ENCODE measurements at regions not wholly inside any gene's neighbourhood (a gene's known extent, or its start where the extent isn't known, plus 50 kb on each side); places are given as distances from the start of the nearest gene placed in this dataset.

DNA sequence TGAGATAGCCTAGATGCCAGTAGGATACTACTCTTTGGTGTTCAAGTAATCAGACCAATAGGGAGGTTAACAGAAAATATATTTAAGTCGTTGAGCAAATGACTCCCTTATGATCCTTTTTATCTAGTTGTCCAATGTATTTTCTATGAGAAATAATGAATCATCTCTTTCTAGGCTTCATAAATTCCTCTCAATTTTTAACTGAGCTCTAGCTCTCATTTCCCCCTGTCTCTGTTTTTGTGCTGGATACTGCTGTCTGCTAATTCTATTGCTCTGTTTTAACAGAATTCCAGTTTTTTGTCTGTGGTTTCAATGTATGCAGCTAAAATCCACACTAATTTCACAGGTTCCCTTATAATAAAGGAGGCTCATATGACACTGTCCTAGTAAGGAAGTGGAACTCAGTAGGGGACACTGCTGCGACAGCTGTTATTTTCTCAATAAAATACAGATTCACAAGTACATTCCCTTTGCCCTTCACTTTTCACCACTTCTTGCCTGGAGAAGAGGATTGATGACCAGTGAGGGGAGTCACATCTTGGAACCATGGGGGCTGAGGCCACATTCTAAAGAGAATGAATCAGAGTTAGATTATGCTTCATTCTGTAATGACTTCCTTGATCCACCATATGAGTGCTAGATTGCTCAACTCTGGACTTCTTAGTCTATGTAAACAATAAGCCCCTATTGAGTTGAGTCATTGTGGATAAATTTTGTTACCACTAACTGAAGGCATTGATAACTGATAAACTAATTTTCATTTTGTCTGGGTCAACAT lies 558.7 kb upstream of the KCNMB2 start:
- no peak for DNase-seq

DNA sequence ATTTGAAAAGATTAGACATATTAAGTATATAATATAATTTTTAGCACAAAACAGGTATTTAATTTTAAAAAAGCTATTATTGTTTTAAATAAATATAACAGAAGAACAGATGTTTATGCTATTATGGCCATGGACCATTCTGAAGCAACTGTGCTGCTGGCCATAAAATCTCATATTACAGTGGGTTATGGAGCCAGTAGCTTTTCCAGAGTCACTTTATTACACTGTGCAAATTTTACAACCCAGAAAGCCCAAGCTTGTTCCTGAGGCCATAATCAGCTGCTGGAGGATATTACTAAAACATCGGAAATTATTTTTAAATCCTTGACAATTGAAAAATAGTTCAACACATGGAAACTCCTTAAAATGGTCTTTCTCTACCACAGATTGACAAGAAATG lies 557.3 kb upstream of the KCNMB2 start:
- no peak for DNase-seq

DNA sequence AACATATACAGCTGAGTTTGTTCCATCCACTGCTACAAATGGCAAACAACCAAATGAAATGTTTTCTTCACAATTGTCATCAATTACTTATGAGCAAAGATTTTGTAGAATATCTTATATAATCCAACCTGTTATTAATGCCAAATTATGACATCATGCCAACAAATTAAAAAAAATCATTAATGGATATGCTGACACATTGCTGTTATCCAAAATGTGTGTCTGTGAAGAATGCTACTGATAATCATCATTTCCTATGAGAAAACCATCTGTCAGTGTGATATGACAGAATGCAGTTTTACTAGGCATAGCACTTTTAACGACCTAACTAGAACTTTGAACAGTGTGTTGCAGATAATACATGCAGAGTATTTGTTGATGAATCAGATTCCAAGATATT lies 556.5 kb upstream of the KCNMB2 start:
- no peak for DNase-seq

DNA sequence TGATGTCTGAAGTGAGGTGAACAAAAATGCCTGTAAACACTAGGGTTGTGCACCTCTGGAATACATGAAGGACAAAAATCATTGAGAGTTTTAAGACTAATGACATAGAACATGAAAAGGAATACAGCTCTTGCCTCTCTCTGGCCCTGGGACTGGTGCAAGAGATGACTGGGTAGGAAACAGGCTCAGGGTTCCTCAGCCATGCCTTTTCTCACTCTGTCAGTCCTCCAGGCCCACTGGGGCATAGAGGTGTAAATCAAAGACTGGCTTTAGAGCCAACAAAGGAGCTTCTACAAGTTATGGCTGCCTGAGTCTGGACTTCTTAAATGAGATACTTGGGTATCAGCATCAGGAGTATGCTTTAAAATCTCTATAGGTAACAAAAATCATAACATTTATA lies 554.7 kb upstream of the KCNMB2 start:
- DNase-seq, result no peak

DNA sequence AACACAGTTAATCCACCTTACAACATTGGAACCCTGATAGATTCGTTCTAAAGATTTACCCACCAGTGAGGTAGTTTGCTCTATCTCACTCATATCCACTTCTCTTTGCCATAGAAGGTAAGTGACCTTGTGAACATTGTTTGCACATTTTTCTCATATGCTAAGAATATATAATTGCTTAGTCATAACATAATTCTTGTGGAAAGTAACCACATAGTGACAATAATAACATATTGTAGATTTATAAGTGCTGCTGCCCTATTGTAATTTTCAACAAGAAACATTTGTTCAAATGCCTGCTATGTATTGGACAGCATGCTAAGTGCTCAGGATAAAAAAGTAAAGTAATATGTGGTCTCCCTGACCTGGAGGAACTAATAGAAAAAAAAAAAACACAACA lies 554.2 kb upstream of the KCNMB2 start:
- no peak for DNase-seq

DNA sequence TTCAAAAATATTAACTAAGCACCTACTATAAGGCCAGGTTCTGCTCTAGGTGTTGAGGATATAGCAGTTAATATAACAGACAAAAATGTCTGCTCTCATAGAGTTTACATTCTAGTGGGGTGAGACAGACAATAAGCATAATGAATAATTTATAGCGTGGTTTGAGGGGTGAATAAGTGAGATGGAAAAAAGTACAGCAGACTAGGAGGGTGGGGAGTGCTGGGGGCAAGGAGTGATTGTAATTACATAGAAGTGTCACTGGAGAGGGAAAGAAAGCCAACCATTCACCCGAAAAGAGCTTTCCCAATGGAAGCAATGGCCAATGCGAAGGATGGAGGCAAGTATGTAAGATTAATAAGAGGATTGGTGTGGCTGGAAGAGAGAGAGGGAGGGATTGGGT lies 552.9 kb upstream of the KCNMB2 start:
- DNase-seq, result no peak

DNA sequence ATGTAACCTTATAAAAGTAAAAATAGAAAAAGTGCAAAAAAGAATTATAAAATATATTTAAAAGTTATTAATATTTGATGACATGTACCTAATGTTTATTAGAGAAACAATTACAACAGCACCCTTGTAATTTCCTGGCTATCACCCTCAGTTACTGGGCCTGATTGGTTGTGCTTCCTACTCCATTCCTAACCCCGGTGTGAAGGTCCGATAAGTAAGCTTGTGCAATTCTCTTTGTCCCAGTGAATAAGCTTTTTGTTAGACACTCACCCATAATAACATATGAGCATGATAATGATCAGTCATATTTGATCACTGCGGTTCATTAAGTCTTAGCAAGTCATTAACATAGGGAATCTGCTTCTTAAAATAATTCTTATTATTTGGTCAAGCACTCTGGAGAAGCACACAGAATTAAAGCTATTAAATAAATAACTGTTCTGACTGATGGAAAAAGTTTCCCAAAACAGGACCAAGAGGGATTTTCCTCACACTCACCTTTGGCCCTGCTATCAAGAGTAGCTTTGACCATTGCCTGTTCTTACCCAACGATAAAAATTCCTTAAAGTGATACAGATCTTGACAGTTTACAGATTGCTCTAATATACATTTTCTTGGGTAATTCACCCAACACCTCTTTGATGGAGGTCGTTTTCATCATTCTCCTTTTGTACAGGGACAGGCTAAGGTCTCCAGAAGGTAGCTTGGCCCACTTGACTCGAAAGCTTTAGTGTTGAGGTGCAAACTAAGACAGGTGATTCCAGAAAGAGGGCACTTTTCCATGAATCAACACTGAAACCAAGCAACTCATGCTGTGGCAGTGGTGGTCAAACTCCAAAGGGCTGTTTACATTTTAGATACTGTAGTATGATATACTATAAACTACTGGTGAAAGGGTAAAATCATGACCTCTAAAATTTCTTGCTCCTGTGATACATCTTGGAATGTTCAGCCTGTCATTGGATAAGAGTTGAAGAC lies 543.0 kb upstream of the KCNMB2 start:
- no peak for DNase-seq

DNA sequence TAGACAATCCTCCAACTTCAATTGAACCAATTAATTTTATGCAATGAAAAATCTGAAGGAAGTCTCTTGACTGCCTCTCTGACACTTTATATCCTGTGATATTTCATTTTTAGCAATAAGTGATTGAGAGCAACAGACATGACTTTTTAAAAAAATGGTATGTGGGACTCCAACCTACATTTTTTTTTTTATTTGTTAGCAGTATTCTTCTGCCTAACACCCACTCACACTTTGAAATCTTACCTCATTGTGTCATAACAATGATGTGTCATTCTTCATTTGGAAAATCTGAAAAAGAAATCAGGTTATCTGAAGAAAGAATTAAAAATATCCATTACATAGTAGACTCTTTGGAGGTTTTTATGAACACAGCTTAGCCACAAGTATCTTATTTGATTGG lies 541.3 kb upstream of the KCNMB2 start:
- DNase-seq, result no peak

DNA sequence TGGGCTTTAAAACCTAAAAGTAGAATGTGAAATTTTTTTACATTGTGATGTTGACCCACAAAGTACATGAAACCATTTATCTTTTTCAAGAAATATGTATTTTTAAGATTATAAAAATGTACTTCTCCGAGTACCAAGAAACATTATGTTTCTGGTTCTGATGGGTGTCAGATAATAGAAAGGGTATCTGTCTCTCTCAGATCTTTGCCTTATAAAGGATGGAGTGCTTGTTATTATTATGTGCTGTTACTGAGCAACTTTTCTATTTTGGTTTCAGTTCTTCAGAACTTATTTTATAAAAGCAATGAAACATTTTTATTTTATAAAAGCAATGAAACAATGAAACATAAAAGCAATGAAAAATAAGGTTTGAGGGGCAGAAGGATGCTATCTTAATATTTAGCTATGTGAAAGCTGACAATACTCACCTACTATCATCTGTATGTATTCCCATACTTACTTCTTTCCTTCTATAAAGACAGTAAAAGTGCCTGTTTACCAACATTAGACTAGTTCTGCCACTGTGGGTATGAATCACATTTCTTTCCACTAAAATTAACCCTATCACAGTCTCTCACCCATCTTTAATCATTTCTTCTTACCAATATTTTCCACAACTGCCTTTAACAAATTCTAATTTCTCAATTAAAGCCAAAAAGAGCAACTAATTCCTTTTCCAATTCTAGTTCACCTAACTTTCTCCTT lies 540.7 kb upstream of the KCNMB2 start:
- no peak for DNase-seq

DNA sequence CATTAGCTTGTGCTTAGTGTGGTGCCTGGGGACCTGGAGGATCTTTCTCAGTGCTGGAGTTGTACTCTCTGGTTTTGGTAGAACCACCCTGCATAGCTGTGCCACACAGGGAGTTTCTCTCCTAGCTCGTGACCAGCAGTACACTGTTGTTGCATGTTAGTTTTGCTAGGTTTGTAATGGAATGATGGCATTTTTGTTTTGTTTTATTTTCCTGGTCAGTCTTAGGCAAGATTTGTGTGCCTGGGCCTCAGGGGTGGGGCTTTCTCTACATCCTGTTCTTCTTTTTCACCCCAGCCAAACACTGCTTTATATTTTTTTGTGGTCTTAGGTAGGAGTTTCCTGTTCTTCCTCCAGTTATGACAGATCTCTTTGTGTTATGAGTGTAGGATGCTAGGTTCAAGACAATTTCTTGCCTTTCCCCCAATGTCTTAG lies 534.5 kb upstream of the KCNMB2 start:
- no peak for DNase-seq

DNA sequence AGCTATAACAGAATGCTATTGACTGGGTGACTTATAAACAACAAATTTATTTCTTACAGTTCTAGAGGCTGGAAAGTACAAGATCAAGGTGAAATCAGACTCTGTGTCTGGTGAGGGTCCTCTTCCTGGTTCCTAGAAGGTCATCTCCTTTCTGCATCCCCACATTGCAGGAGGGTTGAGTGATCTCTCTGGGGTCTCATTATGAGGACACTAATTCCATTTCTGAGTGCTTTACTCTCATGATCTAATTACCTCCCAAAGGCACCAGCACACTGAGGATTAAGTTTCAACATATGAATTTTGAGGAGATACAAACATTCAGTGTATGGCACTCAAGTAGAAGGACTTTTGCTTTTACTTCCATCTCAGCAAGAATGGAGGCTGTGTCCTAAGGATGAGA lies 534.1 kb upstream of the KCNMB2 start:
- no peak for DNase-seq

DNA sequence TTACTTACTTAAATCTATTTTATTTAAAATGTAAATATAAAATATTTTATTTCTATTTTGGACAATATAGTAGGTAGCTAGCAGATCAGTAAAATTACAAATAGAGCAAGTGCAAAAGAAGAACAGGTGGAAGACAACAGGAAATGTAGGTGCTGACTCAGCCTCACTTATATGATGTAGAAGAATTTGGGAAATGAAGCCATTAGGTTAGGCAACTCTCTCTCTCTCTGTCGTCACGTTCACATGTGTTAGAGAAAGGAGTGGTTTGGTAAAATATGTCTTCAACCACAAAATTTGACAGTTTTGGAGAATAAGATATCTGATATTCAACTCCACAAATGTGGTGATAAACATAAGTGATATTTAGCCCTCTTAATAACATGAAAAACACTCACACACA lies 532.5 kb upstream of the KCNMB2 start:
- DNase-seq, result no peak

DNA sequence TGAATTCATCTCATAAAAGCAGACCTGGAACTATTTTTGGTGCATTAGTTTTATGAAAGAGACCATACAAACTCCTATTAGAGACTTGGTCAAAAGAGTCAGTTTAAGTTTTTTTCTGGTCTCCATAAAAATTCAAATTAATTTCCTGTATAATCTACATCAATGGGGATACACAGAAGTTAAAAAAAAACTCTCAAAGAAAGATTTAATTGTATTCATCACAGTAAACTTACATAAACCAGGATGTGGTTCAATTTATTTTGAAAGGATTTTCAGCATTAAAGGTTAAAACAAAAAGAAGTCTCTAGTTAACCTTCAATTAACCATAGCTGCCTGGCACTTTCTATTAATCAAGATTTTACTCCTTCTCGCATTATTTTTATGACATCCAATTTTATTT lies 530.3 kb upstream of the KCNMB2 start:
- no peak for DNase-seq

DNA sequence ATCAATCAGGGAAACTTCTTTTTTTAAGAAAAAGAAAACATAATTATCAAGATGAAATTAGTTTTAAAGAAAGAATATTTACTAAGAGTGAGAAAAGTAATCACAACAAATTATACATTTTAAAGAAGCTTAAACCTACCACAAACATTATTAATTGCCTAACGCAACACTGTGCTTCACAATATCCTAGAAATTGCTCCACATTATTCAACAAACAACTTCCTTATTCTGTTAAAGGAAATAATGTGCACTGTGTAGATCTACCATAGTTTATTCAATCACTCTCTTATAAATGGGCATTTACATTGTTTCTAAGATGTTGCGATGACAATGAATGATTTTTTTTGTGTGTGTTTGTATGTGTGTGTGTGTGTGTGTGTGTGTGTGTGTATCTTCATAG lies 525.9 kb upstream of the KCNMB2 start:
- DNase-seq, result no peak

DNA sequence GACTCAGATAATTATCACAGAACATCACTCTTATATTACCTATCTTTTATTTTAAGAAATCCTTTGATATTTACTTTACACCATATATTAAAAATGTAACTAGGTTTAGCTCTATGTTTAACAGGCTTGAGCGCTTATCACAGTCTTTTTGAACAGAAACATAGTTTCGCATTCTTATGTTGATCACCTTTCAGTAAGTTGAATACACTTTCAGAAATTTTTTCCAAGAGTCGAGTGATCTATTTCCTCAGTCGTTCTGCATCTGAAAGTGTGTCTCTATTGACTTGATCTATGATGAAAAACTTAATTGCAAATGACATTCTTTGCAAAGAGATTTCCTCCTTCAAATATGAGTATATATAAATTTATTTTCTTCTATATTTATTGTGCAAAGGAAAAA lies 516.6 kb upstream of the KCNMB2 start:
- no peak for DNase-seq

DNA sequence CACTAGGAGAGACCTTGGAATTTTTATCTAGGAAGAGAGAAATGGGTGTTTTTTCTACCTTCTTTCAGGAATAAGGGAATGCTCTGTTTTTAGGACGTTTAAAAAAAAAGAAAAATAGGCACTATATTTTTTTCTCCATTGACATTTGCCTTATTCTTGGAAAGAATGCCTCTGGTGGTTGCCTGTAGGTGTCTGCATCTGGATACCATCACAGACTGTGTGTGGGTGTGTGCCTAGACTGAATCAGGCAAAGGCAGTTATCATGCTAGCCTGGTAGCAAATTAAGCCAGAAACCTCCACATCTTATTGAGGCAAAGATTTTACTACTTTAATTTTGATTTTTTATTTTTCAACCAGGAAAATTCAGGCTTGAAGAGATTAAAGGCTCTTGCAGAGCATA lies 513.6 kb upstream of the KCNMB2 start:
- no peak for DNase-seq

DNA sequence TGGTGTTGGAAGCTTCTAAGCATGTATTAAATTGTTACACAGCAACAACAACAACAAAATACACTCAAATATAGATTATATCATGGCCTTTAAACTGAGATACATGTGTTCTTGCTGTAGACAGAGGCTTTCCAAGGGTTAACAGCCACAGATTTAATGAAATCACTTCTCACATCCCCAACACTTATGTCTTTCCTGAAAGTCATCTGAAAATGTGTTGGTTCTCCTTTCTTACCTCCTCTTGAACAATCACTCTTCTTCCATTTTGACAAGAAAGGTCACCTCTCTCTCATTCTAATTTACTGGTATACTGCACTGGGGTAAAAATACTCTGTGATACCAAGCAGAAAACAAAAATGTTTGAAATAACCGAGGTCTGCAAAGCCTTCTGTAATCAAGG lies 507.3 kb upstream of the KCNMB2 start:
- DNase-seq, result no peak

DNA sequence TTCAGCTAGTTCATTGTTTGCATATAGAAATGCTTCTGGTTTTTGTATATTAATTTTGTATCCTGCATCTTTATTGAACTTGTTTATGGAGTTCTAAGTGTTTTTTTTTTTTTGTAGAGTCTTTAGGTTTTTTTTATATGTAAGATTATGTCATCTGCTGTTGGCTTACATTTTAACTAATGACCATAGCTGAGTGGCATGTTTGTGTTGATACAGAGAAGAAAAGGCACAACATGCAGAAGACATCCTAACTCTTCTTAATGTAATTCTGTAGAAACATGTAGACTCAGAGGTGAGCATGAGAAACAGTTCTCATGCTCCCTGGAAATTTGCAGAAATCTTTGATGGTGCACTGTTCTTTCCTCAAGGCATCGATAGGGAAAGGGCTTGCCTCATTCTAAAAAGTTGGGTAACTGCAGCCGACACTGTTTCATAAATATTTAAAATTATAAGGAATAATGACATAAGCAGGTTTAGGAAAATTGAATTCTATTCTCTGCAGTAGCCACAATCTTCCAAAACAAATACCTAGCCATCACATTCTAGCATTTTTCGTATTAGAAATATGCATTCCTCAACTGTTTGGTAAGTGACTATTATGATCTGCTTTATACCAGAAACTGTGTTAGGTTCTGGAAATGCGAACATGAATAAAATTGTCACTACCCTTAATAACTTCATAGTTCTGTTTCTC lies 499.6 kb upstream of the KCNMB2 start:
- no peak for DNase-seq

DNA sequence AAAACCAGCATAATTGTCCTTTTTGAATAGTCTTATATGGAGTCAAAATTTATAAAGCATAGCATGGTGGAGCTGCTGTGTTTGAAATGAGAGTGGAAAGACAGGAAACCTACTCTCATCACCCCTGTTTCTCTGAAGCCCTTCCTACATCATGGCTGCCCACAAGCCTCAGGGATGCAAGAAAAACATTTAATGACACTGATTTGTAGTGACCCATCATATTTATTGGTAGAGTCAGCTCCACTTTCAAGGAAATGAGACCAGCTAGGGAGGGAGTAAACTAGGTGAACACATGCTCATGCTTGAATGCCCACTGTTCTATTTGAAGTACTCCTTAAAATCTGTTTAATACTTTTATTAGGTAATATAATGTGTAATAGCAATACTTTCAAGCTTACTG lies 494.3 kb upstream of the KCNMB2 start:
- DNase-seq, result no peak

DNA sequence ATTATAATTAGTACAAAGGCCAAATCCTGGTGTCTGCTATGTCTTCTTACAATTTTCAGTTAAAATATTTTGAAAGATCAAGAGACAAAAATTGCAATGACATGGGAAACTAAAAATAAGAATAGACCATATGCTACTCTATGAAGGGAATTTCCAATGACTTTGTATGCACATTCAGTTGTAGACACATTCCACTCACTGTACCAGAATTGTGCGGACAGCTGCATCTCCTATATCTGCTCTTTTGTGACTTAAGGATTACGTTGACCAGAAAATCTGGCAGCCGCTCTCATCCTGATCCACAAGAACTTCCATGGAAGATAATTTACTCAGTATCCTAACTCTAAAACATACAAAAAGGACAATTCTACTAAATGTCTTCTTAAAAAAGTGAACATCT lies 493.9 kb upstream of the KCNMB2 start:
- no peak for DNase-seq

DNA sequence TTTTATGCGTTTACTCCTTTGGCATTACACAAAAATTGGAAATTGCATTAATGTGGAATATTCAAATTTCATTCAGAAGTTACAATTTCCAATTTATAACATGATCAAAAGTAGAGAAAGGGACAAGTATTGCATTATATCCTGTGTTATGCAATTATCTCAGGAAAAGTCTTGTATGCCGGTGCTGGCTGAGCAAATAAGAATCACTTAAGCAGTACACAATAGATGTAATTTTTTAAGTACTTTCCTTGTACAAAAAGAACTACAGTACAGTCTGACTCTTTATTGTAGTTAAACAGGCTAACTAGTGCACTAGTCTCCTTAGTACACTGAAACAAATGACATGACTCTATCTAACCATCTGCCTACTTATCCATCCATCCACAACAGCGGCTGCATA lies 493.2 kb upstream of the KCNMB2 start:
- peak; percentile 18 for DNase-seq

DNA sequence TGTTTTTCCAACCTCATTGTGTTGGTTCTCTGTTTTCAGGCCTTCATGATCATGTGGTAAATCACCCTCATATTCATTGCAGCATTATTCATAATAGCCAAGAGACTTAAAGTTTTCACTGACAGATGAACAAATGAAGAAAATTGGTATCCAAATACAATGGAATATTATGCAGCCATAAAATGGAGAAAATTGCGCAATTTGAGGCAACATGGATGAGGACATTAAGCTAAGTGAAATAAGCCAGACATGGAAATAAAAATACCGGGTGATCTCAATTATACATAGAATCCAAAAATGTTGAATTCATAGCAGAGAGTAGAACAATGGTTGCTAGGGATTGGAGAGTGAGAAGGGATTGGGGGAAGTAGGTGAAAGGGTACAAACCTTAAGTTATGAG lies 491.9 kb upstream of the KCNMB2 start:
- no peak for DNase-seq

DNA sequence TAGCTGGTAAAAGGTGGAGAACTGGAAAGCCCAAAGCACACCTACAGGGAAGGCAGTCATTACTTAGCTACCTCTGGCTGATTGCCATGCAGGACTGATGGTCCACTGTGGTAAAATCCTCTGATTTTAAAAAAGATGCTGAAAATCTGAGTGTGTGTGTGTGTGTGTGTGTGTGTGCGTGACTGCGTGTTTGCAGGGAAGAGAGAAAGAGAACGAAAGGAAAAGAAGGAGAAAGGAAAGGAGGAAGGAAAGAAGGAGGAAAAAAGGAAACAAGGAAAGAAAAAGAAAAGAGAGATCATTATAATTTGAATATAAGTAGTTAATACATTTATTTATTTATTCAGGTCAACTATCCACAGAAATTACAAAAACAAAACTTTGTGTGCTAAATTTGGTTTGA lies 488.7 kb upstream of the KCNMB2 start:
- no peak for DNase-seq
